ENCODE measurements at regions not wholly inside any gene's neighbourhood (a gene's known extent, or its start where the extent isn't known, plus 50 kb on each side); places are given as distances from the start of the nearest gene placed in this dataset.
"Not testable (repeated sequence)": the region's sequence is repeated elsewhere in the genome, so short reads cannot be mapped to it uniquely, and the experiment has no call there.

GRCh38 chr10:124241510-124241909 is 148.1 kb upstream of the CHST15 start:
- not testable (repeated sequence) for TF ChIP-seq POLR2A (IDR thresholded peaks at IDR 0.05)
- TF ChIP-seq, protein P1, sequence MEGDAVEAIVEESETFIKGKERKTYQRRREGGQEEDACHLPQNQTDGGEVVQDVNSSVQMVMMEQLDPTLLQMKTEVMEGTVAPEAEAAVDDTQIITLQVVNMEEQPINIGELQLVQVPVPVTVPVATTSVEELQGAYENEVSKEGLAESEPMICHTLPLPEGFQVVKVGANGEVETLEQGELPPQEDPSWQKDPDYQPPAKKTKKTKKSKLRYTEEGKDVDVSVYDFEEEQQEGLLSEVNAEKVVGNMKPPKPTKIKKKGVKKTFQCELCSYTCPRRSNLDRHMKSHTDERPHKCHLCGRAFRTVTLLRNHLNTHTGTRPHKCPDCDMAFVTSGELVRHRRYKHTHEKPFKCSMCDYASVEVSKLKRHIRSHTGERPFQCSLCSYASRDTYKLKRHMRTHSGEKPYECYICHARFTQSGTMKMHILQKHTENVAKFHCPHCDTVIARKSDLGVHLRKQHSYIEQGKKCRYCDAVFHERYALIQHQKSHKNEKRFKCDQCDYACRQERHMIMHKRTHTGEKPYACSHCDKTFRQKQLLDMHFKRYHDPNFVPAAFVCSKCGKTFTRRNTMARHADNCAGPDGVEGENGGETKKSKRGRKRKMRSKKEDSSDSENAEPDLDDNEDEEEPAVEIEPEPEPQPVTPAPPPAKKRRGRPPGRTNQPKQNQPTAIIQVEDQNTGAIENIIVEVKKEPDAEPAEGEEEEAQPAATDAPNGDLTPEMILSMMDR (IDR thresholded peaks at IDR 0.05): not testable (repeated sequence)

Data from gastroesophageal sphincter (tissue), 3 donors.